Caco-2 (cell line): ENCODE measurements at regions not wholly inside any gene's neighbourhood (a gene's known extent, or its start where the extent isn't known, plus 50 kb on each side); places are given as distances from the start of the nearest gene placed in this dataset.

ENCODE experiments used
- BruUV-seq: library from RNA; stranded (reverse); fragments of 400-500 nt; replicated peaks from 2 replicates; lab custom pipeline; 2021; lab: Mats Ljungman, UMichigan
- CTCF ChIA-PET: fragments of 300-600 bp; sonication (Branson Sonifier 250); formaldehyde crosslinking; loops from one replicate; lab custom pipeline; 2022; ENCODE audit warnings: antibody characterized with exemption; lab: Charles Lee
- POLR2A ChIA-PET: fragments of 300-600 bp; sonication (Branson Sonifier 250); formaldehyde crosslinking; loops from one replicate; lab custom pipeline; 2022; ENCODE audit warnings: antibody characterized with exemption; lab: Charles Lee
- DNase-seq, 2 experiments: peaks; one replicate each; pipeline versions ENCODE4 v3.0.0 to v3.0.0-alpha.2; 2020 to 2022
- H3K27me3 ChIP-seq: replicated peaks from 2 replicates; pipeline ENCODE4 v1.6.0; 2011; ENCODE audit warnings: low read length; ENCODE audit not compliant: control insufficient read depth, insufficient read depth
- H3K36me3 ChIP-seq: 2 replicates; pipeline ENCODE4 v1.5.1; 2011; ENCODE audit warnings: low read length; ENCODE audit not compliant: control insufficient read depth, insufficient read depth
- H3K4me1 ChIP-seq: fragments of 250-450 bp; sonication (Bioruptor Pico); 2 replicates; pipeline ENCODE4 v1.5.1; 2020; ENCODE audit warnings: mild to moderate bottlenecking
- H3K4me3 ChIP-seq: 2 replicates; pipeline ENCODE4 v1.5.1; 2011; ENCODE audit warnings: low read depth, mild to moderate bottlenecking, control low read depth, low read length
- H3K9me3 ChIP-seq: fragments of 250-450 bp; sonication (Bioruptor Pico); 2 replicates; pipeline ENCODE4 v1.5.1; 2020; ENCODE audit warnings: mild to moderate bottlenecking, moderate library complexity
- H3K27ac Mint-ChIP-seq: one replicate; pipeline ENCODE4 v1.8.0; 2022; ENCODE audit warnings: mixed read lengths; ENCODE audit not compliant: unreplicated experiment
- H3K27me3 Mint-ChIP-seq: one replicate; pipeline ENCODE4 v1.8.0; 2022; ENCODE audit warnings: mixed read lengths; ENCODE audit not compliant: insufficient read depth, unreplicated experiment
- H3K36me3 Mint-ChIP-seq: one replicate; pipeline ENCODE4 v1.8.0; 2022; ENCODE audit warnings: mild to moderate bottlenecking, mixed read lengths; ENCODE audit not compliant: insufficient read depth, unreplicated experiment
- H3K4me1 Mint-ChIP-seq: one replicate; pipeline ENCODE4 v1.8.0; 2022; ENCODE audit warnings: low read depth, mixed read lengths; ENCODE audit not compliant: unreplicated experiment
- H3K4me3 Mint-ChIP-seq: one replicate; pipeline ENCODE4 v1.8.0; 2022; ENCODE audit warnings: mild to moderate bottlenecking, moderate library complexity, mixed read lengths; ENCODE audit not compliant: unreplicated experiment
- H3K9me3 Mint-ChIP-seq: one replicate; pipeline ENCODE4 v1.8.0; 2022; ENCODE audit warnings: mixed read lengths; ENCODE audit not compliant: unreplicated experiment
- intact Hi-C: fragments of 100-400 bp; cut with micrococcal nuclease; formaldehyde crosslinking; loops from one replicate; pipeline ENCODE4 v1.10.0; 2022; ENCODE audit not compliant: unreplicated experiment
- TF ChIP-seq, protein P1 (sequence below), 2 experiments: fragments of 200-600 bp in 1 of 2; IDR thresholded peaks; 1 replicate in 1 of 2; 2 replicates in 1 of 2; pipeline versions ENCODE4 v1.5.1 to v1.8.0; 2011 to 2022; ENCODE audit warnings: antibody characterized with exemption in 1 of 2, control low read depth in 1 of 2, inconsistent platforms in 1 of 2, low read depth in 1 of 2, low read length in 1 of 2, mild to moderate bottlenecking in 1 of 2, moderate library complexity in 1 of 2; ENCODE audit not compliant: insufficient read depth in 1 of 2, severe bottlenecking in 1 of 2, unreplicated experiment in 1 of 2

DNA sequence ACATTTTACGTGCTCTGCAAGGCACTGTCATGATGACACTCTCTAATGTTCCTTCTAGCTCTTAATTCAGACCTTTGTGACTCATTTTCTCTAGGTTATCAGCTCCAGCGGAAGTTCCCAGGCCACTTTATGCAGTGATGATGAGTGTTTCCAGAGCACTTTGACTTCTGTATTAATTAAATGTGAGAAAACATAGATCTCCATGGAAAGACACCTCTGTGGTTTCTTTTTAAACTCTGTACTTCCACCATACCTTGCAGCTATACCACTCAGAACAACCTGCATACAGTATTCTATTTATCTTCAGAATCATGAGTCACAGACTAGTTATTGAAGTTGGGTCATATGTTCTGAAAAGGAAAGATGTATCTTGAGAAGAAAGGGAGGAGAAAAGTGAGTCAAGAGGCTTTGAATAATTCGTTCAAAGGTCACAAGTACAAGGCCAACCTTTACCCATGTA, 175.6 kb upstream of the TENM4 start:
- POLR2A ChIA-PET: no interaction called here
- H3K4me3 ChIP-seq: no peak overlapping the region
- no TSS peak for BruUV-seq
- H3K27ac Mint-ChIP-seq: no peak overlapping the region
- intact Hi-C loops: loop anchor here (2.0 kb wide), 1 partner anchor 42 kb away; no protein-coding TSS in a partner anchor
- no peaks in the 10 kb centered on the region for H3K36me3 ChIP-seq
- H3K4me1 Mint-ChIP-seq: peaks cover 13% of the 10 kb centered on the region
- TF ChIP-seq, protein P1, sequence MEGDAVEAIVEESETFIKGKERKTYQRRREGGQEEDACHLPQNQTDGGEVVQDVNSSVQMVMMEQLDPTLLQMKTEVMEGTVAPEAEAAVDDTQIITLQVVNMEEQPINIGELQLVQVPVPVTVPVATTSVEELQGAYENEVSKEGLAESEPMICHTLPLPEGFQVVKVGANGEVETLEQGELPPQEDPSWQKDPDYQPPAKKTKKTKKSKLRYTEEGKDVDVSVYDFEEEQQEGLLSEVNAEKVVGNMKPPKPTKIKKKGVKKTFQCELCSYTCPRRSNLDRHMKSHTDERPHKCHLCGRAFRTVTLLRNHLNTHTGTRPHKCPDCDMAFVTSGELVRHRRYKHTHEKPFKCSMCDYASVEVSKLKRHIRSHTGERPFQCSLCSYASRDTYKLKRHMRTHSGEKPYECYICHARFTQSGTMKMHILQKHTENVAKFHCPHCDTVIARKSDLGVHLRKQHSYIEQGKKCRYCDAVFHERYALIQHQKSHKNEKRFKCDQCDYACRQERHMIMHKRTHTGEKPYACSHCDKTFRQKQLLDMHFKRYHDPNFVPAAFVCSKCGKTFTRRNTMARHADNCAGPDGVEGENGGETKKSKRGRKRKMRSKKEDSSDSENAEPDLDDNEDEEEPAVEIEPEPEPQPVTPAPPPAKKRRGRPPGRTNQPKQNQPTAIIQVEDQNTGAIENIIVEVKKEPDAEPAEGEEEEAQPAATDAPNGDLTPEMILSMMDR (IDR thresholded peaks at IDR 0.05; ENCODE audit: insufficient read depth in 1 of 2, low read depth in 1 of 2, low read length in 1 of 2, severe bottlenecking in 1 of 2, unreplicated experiment in 1 of 2): no peak
- no peaks in the 10 kb centered on the region for H3K9me3 Mint-ChIP-seq
- no peaks in the 10 kb centered on the region for H3K9me3 ChIP-seq
- CTCF ChIA-PET: no interaction called here
- no peaks in the 10 kb centered on the region for H3K27me3 ChIP-seq
- H3K4me1 ChIP-seq: peaks cover 20% of the 10 kb centered on the region
- H3K36me3 Mint-ChIP-seq: no peaks in the 10 kb centered on the region
- DNase-seq: no peak
- H3K4me3 Mint-ChIP-seq: no peak overlapping the region
- no peaks in the 10 kb centered on the region for H3K27me3 Mint-ChIP-seq

DNA sequence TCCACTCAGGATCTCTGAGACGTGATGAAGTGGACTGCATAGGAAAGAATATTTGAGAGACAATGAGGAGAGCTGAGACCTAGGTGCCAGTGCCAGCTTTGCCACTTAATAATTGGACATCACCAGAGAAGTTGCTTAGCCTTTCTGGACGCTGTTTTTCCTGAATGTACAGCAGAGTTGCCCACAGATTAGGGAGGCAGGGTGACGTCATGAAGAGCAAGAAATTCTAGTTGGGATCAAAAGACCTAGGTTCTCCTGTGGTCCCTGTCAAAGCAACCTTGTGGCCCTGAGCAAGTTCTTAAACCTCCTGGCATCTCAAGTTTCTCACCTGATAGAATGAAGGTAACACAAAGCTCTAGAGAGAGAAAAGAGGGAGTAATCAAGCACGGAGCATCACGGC, 174.6 kb upstream of the TENM4 start:
- Mint-ChIP-seq H3K4me1 (peaks cover 13% of the 10 kb centered on the region), H3K27ac (no peak overlapping the region), H3K36me3 (no peaks in the 10 kb centered on the region), H3K4me3 (no peak overlapping the region), H3K27me3 (no peaks in the 10 kb centered on the region), H3K9me3 (no peaks in the 10 kb centered on the region)
- BruUV-seq: no TSS peak
- intact Hi-C loops: no loop called here
- Histone ChIP-seq H3K9me3 (no peaks in the 10 kb centered on the region), H3K4me1 (peaks cover 20% of the 10 kb centered on the region), H3K27me3 (no peaks in the 10 kb centered on the region), H3K4me3 (no peak overlapping the region), H3K36me3 (no peaks in the 10 kb centered on the region)
- TF ChIP-seq, protein P1 (IDR thresholded peaks at IDR 0.05; ENCODE audit: insufficient read depth in 1 of 2, low read depth in 1 of 2, low read length in 1 of 2, severe bottlenecking in 1 of 2, unreplicated experiment in 1 of 2): no peak
- ChIA-PET CTCF (no interaction called here), POLR2A (no interaction called here)
- no peak for DNase-seq

GRCh38 chr11:79610678-79611077, 169.8 kb upstream of the TENM4 start:
- H3K27me3 ChIP-seq: no peaks in the 10 kb centered on the region
- no peaks in the 10 kb centered on the region for H3K4me1 Mint-ChIP-seq
- H3K4me3 ChIP-seq: no peak overlapping the region
- peaks cover 3% of the 10 kb centered on the region for H3K27me3 Mint-ChIP-seq
- no peaks in the 10 kb centered on the region for H3K36me3 ChIP-seq
- H3K9me3 Mint-ChIP-seq: no peaks in the 10 kb centered on the region
- H3K4me1 ChIP-seq: peaks cover 1% of the 10 kb centered on the region; the same call in 1 of the 2 replicates
- intact Hi-C loops: loop anchor here (1.0 kb wide), 1 partner anchor 149 kb away; no protein-coding TSS in a partner anchor
- H3K9me3 ChIP-seq: no peaks in the 10 kb centered on the region
- H3K36me3 Mint-ChIP-seq: no peaks in the 10 kb centered on the region
- DNase-seq: peak in 1 of 2 experiments; percentile 10
- BruUV-seq: no TSS peak
- TF ChIP-seq, protein P1 (IDR thresholded peaks at IDR 0.05; ENCODE audit: insufficient read depth in 1 of 2, low read depth in 1 of 2, low read length in 1 of 2, severe bottlenecking in 1 of 2, unreplicated experiment in 1 of 2): peak; percentile 29 to 33
- ChIA-PET CTCF (no interaction called here), POLR2A (interaction anchor here (0.6 kb wide), 1 partner anchor 88 kb away, joined by 3 read pairs; no protein-coding TSS in a partner anchor)
- H3K27ac Mint-ChIP-seq: no peak overlapping the region
- no peak overlapping the region for H3K4me3 Mint-ChIP-seq
